CD4-positive, alpha-beta T cell (primary cell): ENCODE measurements at regions not wholly inside any gene's neighbourhood (a gene's known extent, or its start where the extent isn't known, plus 50 kb on each side); places are given as distances from the start of the nearest gene placed in this dataset.
A peak's percentile ranks its signal among the peaks of the same experiment; 100 is the strongest.

Experiments
- ATAC-seq: fragments of 200-7000 bp; cut with Tn5 transposase; one replicate; pipeline ENCODE4 v1.10.0; 2022; ENCODE audit warnings: mild to moderate bottlenecking; ENCODE audit not compliant: poor library complexity
- CTCF ChIA-PET: fragments of 350-600 bp; sonication (Branson Sonifier 250); formaldehyde crosslinking; loops from one replicate; lab custom pipeline; 2021; ENCODE audit warnings: antibody characterized with exemption, inconsistent platforms; lab: Charles Lee
- POLR2A ChIA-PET: fragments of 350-600 bp; sonication (Branson Sonifier 250); formaldehyde crosslinking; loops from one replicate; lab custom pipeline; 2021; ENCODE audit warnings: antibody characterized with exemption, inconsistent platforms; lab: Charles Lee
- DNase-seq, 14 experiments: peaks; one replicate each; pipeline ENCODE4 v3.0.0-alpha.2; 2013 to 2020; ENCODE audit warnings: mixed read lengths in 2 of 14
- H3K27ac ChIP-seq, 2 donors: one replicate each; pipeline versions ENCODE4 v1.5.1 to v1.7.0; 2013; ENCODE audit warnings: low read length in 2 of 2, low read depth in 1 of 2, mild to moderate bottlenecking in 1 of 2
- H3K27me3 ChIP-seq, 2 experiments: 1 replicate in 1 of 2; 2 replicates in 1 of 2; pipeline versions ENCODE4 v1.6.1 to v1.7.0; 2013; ENCODE audit warnings: low read length in 2 of 2, control low read depth in 1 of 2, mild to moderate bottlenecking in 1 of 2, moderate library complexity in 1 of 2; ENCODE audit not compliant: insufficient read depth in 2 of 2, control insufficient read depth in 1 of 2
- H3K36me3 ChIP-seq: one replicate; pipeline ENCODE4 v1.6.1; 2013; ENCODE audit warnings: low read length, control low read depth; ENCODE audit not compliant: insufficient read depth
- H3K4me1 ChIP-seq: one replicate; pipeline ENCODE4 v1.6.1; 2013; ENCODE audit warnings: low read length, control low read depth; ENCODE audit not compliant: insufficient read depth
- H3K4me3 ChIP-seq: one replicate; pipeline ENCODE4 v1.5.1; 2013; ENCODE audit warnings: mild to moderate bottlenecking, low read length, moderate library complexity
- H3K9me3 ChIP-seq, 2 experiments: 1 replicate in 1 of 2; 2 replicates in 1 of 2; pipeline versions ENCODE4 v1.6.1 to v1.7.0; 2013; ENCODE audit warnings: low read length in 2 of 2, mild to moderate bottlenecking in 2 of 2, control low read depth in 1 of 2, moderate library complexity in 1 of 2; ENCODE audit not compliant: control insufficient read depth in 1 of 2, insufficient read depth in 1 of 2
- H3K27ac Mint-ChIP-seq: one replicate; pipeline ENCODE4 v1.8.0; 2020; ENCODE audit warnings: mixed read lengths
- H3K27me3 Mint-ChIP-seq: one replicate; pipeline ENCODE4 v1.8.0; 2021; ENCODE audit warnings: mixed read lengths
- H3K36me3 Mint-ChIP-seq: one replicate; pipeline ENCODE4 v1.8.0; 2021; ENCODE audit warnings: low read depth, mixed read lengths
- H3K4me1 Mint-ChIP-seq: one replicate; pipeline ENCODE4 v1.8.0; 2021; ENCODE audit warnings: low read depth, mixed read lengths
- H3K4me3 Mint-ChIP-seq: one replicate; pipeline ENCODE4 v1.8.0; 2020; ENCODE audit warnings: mild to moderate bottlenecking, mixed read lengths
- H3K9me3 Mint-ChIP-seq: one replicate; pipeline ENCODE4 v1.8.0; 2020; ENCODE audit warnings: mixed read lengths
- intact Hi-C, 2 experiments: fragments of 100-400 bp; cut with DNase I in 1 of 2; cut with micrococcal nuclease in 1 of 2; formaldehyde crosslinking; loops; one replicate each; pipeline versions ENCODE4 v1.15.1 to v1.9.0; 2023 to 2025; cut with DNase I, micrococcal nuclease
- TF ChIP-seq, protein P1 (sequence below): fragments of 200-600 bp; IDR thresholded peaks from one replicate; pipeline ENCODE4 v1.8.0; 2022; ENCODE audit warnings: antibody characterized with exemption, mild to moderate bottlenecking

DNA sequence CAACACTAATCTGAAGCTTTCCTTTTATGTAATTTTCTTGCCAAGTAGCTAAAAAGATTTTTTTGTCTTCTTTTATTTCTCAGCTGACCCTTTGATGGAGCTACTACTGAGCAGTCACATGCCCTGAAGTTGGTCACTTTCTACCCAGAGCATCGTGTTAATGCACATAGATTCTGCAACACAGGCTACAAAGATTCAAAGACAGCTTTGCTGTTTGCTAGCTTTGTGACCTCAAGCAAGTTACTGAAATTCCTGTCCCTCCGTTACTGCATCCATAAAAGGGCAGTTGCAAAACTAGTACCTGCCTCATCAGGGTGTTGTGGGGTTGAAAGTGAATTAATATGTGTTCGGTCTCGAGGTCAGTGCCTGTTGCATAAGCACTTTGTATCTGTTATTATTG, 179.9 kb downstream of the GAS1 start:
- no peaks in the 10 kb centered on the region for H3K4me1 Mint-ChIP-seq
- intact Hi-C loops: no loop called here
- peaks cover 5% of the 10 kb centered on the region for H3K27me3 Mint-ChIP-seq
- Histone ChIP-seq H3K27ac (no peak overlapping the region), H3K4me3 (no peak overlapping the region), H3K27me3 (no peaks in the 10 kb centered on the region), H3K36me3 (no peaks in the 10 kb centered on the region), H3K4me1 (no peaks in the 10 kb centered on the region), H3K9me3 (peaks cover 0 to 11% of the 10 kb centered on the region in 2 experiments)
- ChIA-PET POLR2A (no interaction called here), CTCF (no interaction called here)
- TF ChIP-seq, protein P1, sequence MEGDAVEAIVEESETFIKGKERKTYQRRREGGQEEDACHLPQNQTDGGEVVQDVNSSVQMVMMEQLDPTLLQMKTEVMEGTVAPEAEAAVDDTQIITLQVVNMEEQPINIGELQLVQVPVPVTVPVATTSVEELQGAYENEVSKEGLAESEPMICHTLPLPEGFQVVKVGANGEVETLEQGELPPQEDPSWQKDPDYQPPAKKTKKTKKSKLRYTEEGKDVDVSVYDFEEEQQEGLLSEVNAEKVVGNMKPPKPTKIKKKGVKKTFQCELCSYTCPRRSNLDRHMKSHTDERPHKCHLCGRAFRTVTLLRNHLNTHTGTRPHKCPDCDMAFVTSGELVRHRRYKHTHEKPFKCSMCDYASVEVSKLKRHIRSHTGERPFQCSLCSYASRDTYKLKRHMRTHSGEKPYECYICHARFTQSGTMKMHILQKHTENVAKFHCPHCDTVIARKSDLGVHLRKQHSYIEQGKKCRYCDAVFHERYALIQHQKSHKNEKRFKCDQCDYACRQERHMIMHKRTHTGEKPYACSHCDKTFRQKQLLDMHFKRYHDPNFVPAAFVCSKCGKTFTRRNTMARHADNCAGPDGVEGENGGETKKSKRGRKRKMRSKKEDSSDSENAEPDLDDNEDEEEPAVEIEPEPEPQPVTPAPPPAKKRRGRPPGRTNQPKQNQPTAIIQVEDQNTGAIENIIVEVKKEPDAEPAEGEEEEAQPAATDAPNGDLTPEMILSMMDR: no peak
- no peak overlapping the region for H3K27ac Mint-ChIP-seq
- DNase-seq (no peak), ATAC-seq (no peak)
- no peak overlapping the region for H3K4me3 Mint-ChIP-seq
- no peaks in the 10 kb centered on the region for H3K36me3 Mint-ChIP-seq
- no peaks in the 10 kb centered on the region for H3K9me3 Mint-ChIP-seq

DNA sequence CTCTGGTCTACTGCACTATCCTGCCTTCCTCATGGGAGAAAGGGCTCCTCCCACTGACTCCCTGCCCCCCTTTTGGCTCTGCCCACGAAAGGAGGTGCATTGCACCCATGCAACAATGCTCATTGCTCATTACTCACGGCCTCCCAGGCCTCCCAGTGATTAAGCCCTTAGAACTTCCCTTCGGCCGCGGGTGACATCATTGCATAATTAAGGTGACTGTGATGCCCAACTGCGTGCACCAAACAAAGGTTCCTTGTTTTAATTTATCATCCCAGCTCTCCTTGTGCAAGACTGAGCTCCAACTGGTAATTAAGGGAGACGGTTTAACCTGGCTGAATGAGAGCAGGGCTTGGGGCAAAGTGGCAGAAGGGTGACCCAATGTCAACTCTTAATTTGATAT, 180.4 kb downstream of the GAS1 start:
- TF ChIP-seq, protein P1: no peak
- DNase-seq (peak in 3 of 14 experiments; percentile 6 to 71 (median 66)), ATAC-seq (no peak)
- Mint-ChIP-seq H3K27me3 (peaks cover 5% of the 10 kb centered on the region), H3K9me3 (no peaks in the 10 kb centered on the region), H3K4me3 (no peak overlapping the region), H3K27ac (no peak overlapping the region), H3K4me1 (no peaks in the 10 kb centered on the region), H3K36me3 (no peaks in the 10 kb centered on the region)
- peaks cover 0 to 11% of the 10 kb centered on the region in 2 experiments for H3K9me3 ChIP-seq
- CTCF ChIA-PET: no interaction called here
- no peak overlapping the region for H3K4me3 ChIP-seq
- H3K4me1 ChIP-seq: no peaks in the 10 kb centered on the region
- H3K27ac ChIP-seq: no peak overlapping the region
- intact Hi-C loops: no loop called here
- no peaks in the 10 kb centered on the region for H3K36me3 ChIP-seq
- H3K27me3 ChIP-seq: no peaks in the 10 kb centered on the region
- POLR2A ChIA-PET: no interaction called here

DNA sequence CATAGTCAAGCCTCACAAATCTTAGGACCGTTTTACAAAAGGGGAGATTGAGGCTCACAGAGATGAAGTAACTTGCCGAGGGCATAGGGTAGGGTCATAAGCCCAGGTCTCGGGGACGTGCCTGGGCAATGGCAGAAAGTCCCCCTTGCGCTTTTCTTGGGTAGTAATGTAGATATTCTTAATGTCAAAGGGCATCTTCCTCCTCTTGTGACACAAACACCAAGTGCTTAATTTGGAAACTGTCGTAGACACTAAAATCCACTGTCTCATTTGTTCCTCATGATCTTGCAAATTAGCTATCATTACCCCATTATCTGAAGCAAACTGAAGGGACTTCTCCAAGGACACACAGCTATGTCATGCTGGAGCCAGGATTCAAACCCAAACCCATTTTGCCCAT, 180.8 kb downstream of the GAS1 start:
- CTCF ChIA-PET: no interaction called here

More for the DNA sequence above, 180.8 kb downstream of the GAS1 start:
- Histone ChIP-seq H3K9me3 (peaks cover 0 to 11% of the 10 kb centered on the region in 2 experiments), H3K27me3 (no peaks in the 10 kb centered on the region), H3K4me3 (no peak overlapping the region), H3K27ac (no peak overlapping the region), H3K4me1 (no peaks in the 10 kb centered on the region), H3K36me3 (no peaks in the 10 kb centered on the region)
- intact Hi-C loops: no loop called here
- TF ChIP-seq, protein P1: no peak
- Mint-ChIP-seq H3K27ac (no peak overlapping the region), H3K36me3 (no peaks in the 10 kb centered on the region), H3K9me3 (no peaks in the 10 kb centered on the region), H3K27me3 (peaks cover 5% of the 10 kb centered on the region), H3K4me3 (no peak overlapping the region), H3K4me1 (no peaks in the 10 kb centered on the region)
- DNase-seq: no peak
- POLR2A ChIA-PET: no interaction called here
- ATAC-seq: no peak
